Fibroblast of lung (primary cell): ENCODE measurements at regions not wholly inside any gene's neighbourhood (a gene's known extent, or its start where the extent isn't known, plus 50 kb on each side); places are given as distances from the start of the nearest gene placed in this dataset.

Experiments used
- EZH2 ChIP-seq: IDR thresholded peaks from 2 replicates; pipeline ENCODE4 v1.5.1; 2012; ENCODE audit warnings: low read length, control low read depth, mild to moderate bottlenecking; ENCODE audit errors: missing control alignments
- TF ChIP-seq, protein P1 (sequence below), 2 donors: IDR thresholded peaks in 1 of 2; conservative IDR thresholded peaks in 1 of 2; 1 replicate in 1 of 2; 2 replicates in 1 of 2; pipeline ENCODE4 v1.5.1; 2011 to 2012; ENCODE audit warnings: low read length in 2 of 2, control low read depth in 1 of 2, inconsistent platforms in 1 of 2, low read depth in 1 of 2, mild to moderate bottlenecking in 1 of 2

DNA sequence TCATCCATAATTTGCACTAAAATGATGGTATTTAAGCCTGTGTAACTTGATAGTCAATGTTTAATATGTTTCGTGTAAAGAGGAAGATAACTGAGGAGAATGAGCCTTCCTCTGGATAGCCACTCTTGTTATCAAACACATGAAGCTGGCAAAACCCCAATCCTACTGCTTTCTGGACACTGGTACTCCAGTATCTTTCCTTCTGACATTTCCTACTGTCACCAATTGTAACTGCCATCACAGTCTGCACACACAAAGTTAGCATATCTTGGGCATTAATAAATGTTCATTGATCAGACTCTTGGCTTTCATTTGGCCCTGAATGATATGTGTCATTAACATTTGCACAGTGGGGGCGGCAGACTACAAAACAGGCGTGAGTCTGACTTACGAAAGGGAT lies 419.1 kb downstream of the TMA16 start:
- TF ChIP-seq, protein P1, sequence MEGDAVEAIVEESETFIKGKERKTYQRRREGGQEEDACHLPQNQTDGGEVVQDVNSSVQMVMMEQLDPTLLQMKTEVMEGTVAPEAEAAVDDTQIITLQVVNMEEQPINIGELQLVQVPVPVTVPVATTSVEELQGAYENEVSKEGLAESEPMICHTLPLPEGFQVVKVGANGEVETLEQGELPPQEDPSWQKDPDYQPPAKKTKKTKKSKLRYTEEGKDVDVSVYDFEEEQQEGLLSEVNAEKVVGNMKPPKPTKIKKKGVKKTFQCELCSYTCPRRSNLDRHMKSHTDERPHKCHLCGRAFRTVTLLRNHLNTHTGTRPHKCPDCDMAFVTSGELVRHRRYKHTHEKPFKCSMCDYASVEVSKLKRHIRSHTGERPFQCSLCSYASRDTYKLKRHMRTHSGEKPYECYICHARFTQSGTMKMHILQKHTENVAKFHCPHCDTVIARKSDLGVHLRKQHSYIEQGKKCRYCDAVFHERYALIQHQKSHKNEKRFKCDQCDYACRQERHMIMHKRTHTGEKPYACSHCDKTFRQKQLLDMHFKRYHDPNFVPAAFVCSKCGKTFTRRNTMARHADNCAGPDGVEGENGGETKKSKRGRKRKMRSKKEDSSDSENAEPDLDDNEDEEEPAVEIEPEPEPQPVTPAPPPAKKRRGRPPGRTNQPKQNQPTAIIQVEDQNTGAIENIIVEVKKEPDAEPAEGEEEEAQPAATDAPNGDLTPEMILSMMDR (conservative IDR thresholded peaks at IDR 0.05 in 1 of 2, IDR thresholded peaks at IDR 0.05 in 1 of 2; ENCODE audit: low read depth in 1 of 2, low read length in 2 of 2) = no peak
- no peak for TF ChIP-seq EZH2
